HG02610 (cell line): ENCODE measurements at regions not wholly inside any gene's neighbourhood (a gene's known extent, or its start where the extent isn't known, plus 50 kb on each side); places are given as distances from the start of the nearest gene placed in this dataset.
"Not testable (repeated sequence)": the region's sequence is repeated elsewhere in the genome, so short reads cannot be mapped to it uniquely, and the experiment has no call there.

Source experiments
- ATAC-seq: cut with Tn5 transposase; IDR thresholded peaks from one replicate; pipeline ENCODE4 v1.9.1; 2021; ENCODE audit warnings: mild to moderate bottlenecking, moderate library complexity; ENCODE audit not compliant: unreplicated experiment

DNA sequence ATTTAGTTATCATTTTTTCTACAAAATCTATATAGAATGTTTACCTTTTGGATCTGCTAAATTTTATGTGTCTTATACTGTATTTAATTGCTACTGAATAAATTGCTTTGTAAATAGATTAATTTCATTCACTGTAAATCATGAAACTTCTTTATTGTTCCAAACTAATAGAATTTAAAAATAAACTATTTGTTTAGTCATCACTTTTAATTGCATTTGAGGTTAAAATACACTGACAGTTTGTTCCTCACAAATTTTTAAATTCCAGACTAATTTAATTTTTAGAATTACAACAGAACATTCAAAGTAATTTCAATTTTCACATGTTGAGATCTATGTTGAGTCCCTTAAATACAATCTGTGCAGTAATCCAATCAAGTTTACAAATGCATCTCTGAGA lies 1633.2 kb upstream of the NUDT12 start:
- no peak for ATAC-seq

GRCh38 chr5:105172918-105173317 lies 1610.3 kb upstream of the NUDT12 start:
- no peak for ATAC-seq

- ATAC-seq, result no peak
Observed at GRCh38 chr5:105168806-105169205, 1606.2 kb upstream of the NUDT12 start.

DNA sequence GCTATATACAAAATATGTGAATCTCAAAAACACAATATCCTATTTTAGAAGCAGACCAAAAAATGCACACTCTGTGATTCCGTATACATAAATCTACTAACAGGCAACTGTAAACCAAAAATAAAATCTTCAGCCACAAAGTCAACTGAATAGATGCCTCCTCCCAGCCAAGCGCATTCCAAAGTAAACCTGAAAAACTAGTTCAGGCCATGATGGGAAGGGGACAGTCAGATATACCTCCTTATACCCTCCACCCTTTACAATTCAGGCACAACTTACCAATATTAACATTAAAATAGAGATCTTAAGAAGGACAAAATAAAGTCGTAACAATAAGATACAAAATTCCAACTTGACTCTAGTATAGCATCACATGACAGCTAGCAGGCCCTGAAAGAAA lies 1604.5 kb upstream of the NUDT12 start:
- ATAC-seq, result no peak

GRCh38 chr5:105163547-105163946 lies 1601.0 kb upstream of the NUDT12 start:
- ATAC-seq, result no peak

GRCh38 chr5:105162557-105162956 lies 1600.0 kb upstream of the NUDT12 start:
- not testable (repeated sequence) for ATAC-seq

GRCh38 chr5:105158526-105158925 lies 1595.9 kb upstream of the NUDT12 start:
- ATAC-seq, result no peak

- ATAC-seq, result no peak
Observed at GRCh38 chr5:105150323-105150722, 1587.7 kb upstream of the NUDT12 start.

DNA sequence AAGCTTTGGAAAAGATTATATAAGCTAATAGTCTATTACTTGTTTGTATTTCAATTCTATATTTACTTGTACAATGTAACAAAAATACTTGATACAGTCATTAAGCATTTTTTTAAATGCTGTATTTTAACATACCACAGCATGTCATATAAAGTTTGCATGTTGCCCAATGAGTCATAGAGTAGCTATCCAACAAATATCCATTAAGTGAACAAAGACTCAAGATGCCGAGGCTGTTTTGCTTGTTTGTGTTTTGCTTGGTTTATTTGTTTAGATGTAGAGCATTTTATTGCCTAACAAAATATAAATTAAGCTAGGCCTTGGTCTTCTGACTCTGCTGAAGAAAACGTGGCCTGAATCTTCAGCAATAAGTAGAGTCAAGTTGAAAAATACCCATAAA lies 1584.3 kb upstream of the NUDT12 start:
- ATAC-seq, result no peak

DNA sequence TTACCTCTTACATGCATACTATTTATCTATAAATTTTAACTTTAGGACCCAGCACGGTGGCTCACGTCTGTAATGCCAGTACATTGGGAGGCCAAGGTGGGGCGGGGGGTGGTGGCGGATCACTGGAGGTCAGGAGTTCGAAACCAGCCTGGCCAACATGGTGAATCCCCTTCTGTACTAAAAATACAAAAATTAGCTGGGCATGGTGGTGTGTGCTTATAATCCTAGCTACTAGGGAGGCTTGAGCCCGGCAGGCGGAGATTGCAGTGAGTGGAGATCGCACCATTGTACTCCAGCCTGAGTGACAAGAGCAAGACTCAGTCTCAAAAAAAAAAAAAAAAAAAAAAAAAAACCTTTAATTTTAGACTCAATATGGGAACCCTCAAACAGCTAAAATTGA lies 1582.6 kb upstream of the NUDT12 start:
- ATAC-seq, result no peak

DNA sequence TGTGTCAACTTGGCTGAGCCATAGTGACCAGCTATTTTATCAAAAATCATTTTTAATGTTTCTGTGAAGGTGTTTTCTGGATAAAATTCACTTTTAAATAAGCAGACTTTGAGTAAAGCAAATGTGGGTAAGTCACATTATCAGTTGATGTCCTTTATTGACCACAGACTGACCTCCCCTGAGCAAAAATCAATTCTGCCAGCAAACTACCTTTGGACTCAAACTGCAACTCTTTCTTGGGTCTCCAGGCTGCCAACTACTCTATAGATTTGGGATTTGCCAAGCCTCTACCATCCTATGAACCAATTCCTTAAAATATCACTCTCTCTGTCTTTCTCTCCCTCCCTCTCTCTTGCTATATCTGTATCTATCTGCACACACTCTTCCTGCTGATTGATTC lies 1571.7 kb upstream of the NUDT12 start:
- no peak for ATAC-seq

GRCh38 chr5:105133087-105133486 lies 1570.5 kb upstream of the NUDT12 start:
- ATAC-seq, result no peak

GRCh38 chr5:105132581-105132980 lies 1570.0 kb upstream of the NUDT12 start:
- no peak for ATAC-seq

GRCh38 chr5:105131045-105131444 lies 1568.5 kb upstream of the NUDT12 start:
- no peak for ATAC-seq

GRCh38 chr5:105101577-105101976 lies 1539.0 kb upstream of the NUDT12 start:
- ATAC-seq, result no peak

- no peak for ATAC-seq
Observed at GRCh38 chr5:105088961-105089360, 1526.4 kb upstream of the NUDT12 start.

GRCh38 chr5:105088102-105088501 lies 1525.5 kb upstream of the NUDT12 start:
- no peak for ATAC-seq

GRCh38 chr5:105057893-105058292 lies 1495.3 kb upstream of the NUDT12 start:
- no peak for ATAC-seq

DNA sequence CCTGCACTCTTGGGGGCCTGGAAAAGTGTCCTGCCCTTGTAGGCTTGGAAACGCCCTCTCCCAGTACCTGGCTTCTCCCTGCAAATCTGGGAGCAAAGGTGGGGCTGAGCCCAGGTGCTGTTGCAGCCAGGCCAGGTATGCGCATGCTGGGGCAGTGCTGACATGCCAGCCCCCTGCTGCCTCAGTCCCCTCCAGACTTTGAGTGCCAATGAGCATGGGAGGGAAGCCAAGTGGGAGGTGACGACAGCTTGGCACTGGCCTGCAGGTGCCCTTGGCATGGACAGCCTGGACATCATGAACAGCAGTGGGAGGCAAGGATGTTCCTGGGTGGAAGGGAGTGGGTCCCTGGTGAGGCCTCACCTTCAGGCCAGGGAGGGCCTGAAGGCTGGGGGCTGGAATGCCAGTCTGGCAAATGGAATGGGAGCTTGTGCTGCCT lies 1494.4 kb upstream of the NUDT12 start:
- no peak for ATAC-seq

DNA sequence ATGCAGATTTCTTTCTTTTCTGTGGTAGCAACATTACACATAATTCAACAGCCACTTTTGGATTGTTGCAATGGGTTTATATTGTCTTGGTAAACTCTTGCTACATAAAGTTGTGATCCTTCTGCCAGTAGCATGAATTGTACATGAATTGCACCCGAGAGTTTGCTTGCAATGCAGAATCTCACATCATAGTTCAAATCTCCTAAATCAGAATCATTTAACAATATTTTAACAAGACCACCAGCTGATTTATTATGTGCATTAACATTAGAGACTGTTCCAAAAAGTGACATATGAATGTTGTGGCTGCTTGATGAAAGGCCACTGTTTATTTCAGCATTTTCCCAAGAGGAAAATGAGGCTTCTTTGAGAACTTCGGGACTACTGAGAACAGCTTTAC lies 1491.8 kb upstream of the NUDT12 start:
- ATAC-seq, result no peak

- no peak for ATAC-seq
Observed at GRCh38 chr5:105042623-105043022, 1480.0 kb upstream of the NUDT12 start.

DNA sequence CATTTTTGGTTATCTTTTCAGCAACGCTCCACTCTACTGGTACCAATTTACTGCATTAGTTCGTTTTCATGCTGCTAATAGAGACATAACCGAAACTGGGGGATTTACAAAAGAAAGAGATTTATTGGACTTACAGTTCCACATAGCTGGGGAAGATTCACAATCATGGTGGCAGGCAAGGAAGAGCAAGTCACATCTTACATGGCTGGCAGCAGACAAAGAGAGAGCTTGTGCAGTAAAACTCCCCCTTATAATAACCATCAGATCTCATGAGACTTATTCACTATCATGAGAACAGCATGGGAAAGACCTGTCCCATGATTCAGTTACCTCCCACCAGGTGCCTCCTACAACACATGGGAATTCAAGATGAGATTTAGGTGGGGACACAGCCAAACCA lies 1474.2 kb upstream of the NUDT12 start:
- not testable (repeated sequence) for ATAC-seq

DNA sequence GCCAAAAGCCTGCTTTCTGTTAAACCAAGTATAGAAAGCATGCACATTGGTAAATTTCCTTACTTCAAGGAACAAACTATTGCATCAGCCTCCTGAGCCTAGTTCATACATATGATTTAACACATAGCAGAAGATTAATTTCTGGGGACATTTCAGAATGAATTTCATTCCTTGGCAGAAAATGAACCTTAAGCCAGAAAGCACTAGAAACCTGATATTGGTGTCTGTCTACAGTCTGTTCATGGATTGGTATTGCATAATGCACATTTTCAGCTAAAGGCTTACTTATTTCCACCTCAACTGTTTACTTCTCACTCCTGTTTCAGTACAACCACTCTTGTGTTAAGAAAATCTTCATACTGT lies 1471.8 kb upstream of the NUDT12 start:
- no peak for ATAC-seq
